CD4-positive, alpha-beta T cell treated with Interleukin-4 for 1 hour (primary cell): ENCODE measurements at regions not wholly inside any gene's neighbourhood (a gene's known extent, or its start where the extent isn't known, plus 50 kb on each side); places are given as distances from the start of the nearest gene placed in this dataset.

Source experiments
- DNase-seq, 2 donors: peaks; one replicate each; pipeline ENCODE4 v3.0.0-alpha.2; 2020 to 2022

DNA sequence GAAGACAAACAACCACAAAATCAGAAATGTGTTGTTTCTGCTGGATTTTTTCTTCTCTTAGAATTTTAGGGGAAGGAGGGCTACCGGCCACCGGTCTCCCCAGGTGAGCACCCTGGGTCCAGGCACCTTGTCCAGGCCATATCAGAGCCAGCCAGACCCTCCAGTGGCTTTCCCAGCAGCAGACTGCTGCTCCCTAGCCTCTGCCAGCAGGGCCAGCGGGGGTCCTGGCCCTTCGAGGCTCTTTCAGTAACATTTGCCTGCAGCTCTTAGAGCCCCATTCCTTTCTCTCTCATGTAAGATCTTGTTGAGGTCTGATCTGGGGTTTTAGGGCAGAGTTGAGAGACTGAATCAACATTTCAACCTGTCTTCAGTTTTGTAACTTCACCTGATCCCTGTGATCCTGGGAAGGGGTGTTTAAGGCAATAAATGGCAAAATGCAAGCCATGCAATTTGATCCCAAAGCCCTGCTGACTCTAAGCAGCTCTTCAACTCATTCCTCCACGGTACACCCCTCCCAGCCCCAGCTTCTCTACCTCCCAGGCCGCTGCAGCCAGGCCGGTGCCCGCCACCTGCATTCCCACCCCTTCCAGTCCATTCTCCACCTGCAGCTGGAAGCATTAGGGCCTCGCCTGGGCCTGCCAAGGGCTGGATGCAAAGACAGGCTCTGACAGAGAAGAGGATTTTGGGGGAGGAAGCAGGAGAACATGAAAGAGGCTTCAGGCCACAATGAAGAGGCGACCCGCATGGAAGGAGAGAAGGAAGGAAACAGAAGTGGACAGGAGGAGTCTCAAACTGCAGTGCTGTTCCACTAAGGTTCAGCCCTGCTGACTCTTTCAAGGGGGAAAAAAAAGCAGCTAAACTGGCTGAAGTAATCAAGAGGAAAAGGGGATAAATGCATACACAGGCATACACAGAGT, 113.0 kb upstream of the FGF3 start:
- no peak for DNase-seq

DNA sequence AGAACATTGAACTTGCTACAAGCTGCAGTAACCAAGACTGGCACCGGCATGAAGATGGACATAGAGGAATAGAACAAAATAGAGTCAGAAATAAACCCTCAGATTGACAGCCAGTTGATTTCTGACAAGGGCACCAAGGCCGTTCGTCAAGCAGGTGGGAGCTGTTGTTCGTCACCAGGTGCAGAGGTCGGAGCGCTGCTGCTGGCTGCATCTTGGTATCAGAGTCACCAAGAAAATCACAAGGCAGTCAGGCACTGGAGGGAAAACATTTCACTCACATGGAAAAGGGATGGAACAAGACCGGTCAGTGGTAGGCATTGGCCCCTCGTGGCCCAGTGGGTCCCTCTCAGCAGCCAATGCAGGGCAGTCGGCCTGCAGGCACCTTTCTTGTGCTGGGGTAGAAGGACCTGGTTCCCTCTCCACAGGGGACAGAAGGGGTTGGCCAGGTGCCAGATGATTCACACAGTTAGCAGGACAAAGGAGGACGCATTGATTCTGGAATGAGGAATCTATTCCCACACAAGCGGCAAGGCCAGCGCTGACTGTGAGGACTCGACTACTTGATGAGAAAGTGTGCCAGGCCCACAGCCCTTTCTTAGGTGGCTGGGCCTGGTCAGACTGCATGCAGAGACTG, 115.8 kb upstream of the FGF3 start:
- no peak for DNase-seq

DNA sequence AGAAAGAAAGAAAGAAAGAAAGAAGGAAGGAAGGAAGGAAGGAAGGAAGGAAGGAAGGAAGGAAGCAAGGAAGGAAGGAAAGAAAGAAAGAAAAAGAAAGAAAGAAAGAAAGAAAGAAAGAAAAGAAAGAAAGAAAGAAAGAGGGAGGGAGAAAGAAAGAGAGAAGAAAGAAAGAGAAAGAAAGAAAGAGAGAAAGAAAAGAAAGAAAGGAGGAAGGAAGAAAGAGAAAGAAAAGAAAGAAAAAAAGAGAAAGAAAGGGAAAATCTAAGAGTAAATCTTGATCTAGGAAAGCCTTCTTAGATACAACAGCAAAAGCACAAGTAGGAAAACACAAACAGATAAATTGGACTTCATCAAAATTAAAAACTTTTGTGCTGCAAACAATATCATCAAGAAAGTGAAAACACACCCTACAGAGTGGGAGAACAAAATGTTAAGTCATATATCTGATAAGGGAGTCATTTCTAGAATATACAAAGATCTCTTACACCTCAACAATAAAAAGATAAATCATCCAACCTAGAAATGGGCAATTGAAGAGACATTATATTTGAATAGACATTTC, 116.8 kb upstream of the FGF3 start:
- no peak for DNase-seq

DNA sequence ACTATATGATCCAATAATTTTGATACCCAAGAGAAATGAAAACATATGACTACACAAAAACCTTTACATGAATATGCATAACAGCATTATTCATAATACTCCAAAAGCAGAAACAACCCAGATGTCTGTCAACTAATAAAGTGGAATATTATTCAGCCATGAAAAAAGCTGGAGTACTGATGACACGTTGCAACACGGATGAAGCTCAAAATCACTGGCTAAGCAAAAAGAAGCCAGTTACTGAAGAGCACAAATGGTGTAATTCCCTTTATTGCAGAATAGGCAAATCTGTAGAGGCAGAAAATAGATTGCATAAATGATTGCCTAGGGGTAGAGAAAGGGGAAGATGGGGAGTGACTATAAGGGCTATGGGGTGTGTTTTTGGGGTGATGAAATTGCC, 117.6 kb upstream of the FGF3 start:
- DNase-seq = no peak

DNA sequence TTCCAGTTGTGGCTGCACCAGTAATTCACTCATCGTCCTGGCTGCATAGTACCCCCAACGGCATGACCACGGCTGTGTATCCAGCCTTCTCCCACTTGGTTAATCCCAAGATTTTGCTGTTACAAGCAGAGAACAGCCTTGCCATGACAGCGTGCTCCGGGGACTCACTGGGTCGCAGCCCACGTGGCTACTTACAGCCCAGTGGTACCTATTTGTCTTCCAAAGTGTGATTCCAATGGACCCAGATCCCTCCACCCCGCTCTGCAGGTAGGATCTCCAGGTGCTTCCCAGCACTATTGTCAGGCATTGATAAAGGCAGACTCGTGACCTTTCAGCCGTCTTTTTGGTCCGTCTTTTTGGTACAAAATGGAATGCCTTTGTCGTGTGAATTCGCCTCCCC, 119.0 kb upstream of the FGF3 start:
- no peak for DNase-seq

DNA sequence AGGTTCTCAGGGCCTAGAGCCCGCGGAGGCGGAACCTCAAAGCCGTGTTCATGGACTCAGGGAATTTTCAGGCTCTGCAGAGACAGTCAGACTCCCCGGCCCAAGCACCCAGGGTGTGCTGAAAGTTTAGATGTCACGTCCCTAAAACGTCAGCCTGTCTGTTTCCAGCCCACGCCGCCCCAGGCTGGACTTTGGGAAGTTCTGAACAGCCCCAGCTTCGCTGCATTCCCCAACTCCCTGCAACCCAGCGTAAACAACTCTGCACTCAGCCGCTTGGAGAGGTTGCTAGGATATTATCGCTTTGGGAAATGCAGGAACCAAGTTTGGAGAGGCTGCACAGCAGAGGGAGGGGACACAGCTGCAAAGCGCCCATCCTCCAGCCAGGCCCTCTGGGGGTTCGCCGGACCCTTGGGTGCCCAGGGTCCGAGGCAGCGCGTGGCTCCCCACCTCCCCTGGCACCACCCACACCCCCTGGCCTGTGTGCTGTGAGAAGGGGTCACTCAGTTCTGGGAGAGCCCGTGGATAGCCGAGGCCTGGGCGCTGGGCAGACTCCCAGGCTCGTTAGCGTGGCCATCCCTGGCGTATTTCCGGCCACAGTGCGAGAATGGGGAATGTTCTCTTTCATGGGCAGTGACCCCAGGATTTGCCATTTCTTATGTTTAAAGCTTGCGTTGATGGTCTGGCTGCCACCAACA, 120.5 kb upstream of the FGF3 start:
- no peak for DNase-seq

DNA sequence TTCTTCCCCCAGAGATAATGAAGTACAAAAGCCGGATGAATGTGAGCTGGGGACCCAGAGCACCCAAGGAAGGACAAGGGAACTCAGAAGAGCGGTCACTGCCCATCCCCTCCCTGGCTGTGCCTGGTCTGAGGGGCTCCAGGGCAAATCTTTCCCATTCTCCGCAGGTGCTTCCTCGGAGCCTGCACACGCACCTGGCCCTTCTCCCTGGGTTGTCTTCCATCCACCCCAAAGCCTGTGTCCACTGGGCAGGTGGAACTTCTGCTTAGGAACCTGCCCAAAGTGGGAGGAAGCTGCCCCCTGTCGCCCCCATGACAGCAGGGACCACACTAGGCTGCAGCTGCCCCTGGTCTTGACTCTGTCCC, 121.0 kb upstream of the FGF3 start:
- DNase-seq = no peak

GRCh38 chr11:69941546-69942332, 122.5 kb upstream of the FGF3 start:
- no peak for DNase-seq

DNA sequence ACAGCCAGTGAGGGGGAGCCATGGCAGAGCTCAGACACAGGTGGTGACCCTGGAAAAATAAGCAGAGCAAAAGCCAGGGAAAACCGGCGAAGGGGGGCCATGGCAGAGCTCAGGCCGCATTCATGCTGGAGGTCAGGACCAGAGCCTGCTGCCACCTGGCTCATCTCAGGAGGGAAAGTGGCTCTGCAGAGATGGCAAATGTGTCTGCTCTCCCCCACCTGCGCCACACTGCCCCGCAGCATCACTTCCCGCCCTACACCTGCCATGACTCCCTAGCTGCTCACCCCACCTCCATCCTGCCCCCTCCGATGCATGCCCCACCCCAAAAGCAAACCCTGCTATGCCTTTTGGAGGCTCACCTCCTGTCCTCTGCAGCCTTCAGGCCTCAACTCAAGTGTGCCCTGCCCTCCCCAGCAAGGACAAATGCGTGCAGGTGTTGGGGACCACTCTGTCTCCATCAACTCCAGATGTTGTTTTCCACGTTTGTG, 123.2 kb upstream of the FGF3 start:
- DNase-seq = no peak

- DNase-seq = no peak
Measured at GRCh38 chr11:69943066-69943465, 123.8 kb upstream of the FGF3 start.

DNA sequence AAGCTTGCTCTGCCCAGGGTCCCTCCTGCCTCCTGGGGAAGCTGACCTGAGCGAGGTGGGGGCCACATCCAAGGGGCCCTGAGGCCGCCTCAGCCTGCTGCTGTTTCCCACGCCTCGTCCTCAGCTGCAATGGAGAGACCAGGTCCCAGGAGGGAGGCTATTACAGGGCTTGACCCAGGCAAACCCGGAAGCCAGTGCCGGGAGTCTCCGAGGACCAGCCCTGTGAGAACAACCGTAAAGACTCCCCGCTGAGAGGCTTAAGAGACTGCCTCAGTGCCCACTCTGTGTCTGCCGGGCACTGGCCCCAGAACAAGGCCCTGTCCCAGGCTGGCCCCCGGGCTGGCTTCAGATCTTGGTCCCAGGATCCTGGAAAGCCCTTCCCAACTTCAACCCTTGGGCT, 124.3 kb upstream of the FGF3 start:
- DNase-seq = no peak

DNA sequence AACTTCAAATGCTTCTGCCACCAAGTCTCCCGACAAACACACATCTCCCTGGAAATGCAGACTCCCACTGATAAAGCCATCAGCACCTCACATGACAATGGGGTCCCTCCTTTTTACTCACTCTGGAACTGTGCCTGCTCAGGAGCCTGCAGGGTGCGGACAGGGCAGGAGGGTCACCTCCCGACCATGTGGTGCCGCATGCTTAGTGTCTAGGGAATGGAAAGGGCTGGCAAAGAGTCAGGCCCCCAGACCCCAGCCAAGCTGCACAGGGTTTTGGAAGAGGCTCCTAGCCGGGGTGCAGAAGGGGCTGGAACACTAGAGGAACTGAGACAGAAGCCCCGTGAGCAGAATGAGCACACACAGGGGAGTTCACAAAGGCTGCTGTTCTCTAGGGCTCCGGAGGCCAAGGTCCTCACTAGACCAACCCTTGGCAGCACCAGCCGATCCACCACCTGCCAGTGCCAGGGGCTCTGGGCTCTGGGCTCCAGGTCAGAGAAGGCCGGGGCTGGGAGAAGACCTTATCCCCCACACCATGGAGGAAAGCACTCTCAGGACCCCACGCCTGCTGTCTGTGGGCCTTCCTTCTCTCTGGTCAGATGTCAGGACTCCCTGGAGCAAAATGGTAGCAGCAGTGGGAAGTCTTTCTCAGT, 125.1 kb upstream of the FGF3 start:
- DNase-seq = no peak

GRCh38 chr11:69945157-69945556, 125.9 kb upstream of the FGF3 start:
- DNase-seq = no peak

DNA sequence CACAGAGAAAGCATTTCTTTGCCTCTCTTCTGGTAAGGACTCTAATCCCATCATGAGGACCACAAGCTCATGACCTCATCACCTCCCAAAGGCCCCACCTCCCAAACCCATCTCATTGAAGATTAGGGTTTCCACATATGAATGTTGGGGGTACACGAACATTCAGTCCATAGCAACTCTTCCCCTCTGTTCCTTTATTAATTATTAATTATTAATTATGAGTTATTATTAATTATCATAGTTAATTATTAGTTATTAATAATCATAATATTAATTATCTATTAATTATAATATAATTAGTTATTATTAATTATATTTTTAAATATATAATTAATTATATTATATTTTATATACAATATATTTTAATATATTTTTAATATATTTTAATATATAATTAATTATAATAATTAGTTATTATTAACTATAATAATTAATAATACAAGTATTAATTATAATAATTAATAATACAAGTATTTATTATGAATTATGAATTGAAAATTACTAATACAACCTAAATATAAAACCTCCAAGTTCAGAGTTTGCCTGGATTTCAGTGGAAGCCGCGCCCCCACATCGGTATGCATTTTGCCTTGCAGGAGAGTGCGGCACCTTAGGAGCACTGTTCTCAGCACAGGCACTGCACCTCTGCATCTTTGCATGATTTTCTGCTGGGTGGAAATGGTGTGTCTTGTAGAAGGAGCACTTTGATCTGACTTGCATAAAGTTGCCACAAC, 128.0 kb upstream of the FGF3 start:
- no peak for DNase-seq

GRCh38 chr11:69947793-69948255, 128.6 kb upstream of the FGF3 start:
- DNase-seq = no peak

DNA sequence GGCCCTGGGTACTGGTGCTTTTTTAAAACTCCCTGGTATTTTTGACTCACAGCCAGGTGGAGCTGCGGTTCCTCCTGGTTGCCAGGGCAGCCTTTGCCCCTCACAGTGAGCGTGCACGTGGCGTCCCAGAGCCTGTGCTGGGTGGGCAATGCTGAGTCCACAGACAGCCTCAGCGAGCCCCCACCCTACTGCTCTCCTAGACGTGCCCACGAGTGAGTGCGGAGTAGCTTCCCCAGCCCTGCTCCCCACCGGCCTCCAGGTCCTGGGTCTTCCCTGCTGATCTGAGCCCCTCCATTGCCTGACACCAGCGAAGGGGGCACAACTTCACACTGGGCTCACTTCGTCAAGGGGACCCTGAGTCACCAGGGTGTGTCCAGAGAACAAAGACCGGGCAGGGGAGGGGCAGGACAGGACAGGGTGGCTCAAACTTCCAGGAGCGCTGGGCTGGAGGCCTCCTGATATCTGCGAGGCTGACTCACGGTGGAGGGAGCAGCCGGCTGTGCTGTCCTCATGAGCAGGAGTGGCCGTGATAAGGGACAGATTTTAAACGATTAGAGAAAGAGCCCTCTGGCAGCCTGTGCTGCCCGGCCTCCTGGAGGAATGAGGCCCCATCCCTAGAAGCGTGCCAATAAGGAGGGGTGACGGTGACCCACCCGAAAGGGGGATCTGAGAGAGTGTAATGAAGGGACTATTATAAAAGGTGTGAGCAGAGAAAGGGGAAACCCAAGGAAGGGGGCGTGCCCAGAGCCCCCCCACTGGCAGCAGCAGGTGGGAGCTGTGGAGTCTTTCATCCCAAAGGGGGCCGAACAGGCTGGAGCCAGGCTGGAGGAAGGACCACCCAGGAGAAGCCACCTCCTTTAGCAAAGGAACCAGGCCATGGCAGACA, 129.3 kb upstream of the FGF3 start:
- DNase-seq = no peak

DNA sequence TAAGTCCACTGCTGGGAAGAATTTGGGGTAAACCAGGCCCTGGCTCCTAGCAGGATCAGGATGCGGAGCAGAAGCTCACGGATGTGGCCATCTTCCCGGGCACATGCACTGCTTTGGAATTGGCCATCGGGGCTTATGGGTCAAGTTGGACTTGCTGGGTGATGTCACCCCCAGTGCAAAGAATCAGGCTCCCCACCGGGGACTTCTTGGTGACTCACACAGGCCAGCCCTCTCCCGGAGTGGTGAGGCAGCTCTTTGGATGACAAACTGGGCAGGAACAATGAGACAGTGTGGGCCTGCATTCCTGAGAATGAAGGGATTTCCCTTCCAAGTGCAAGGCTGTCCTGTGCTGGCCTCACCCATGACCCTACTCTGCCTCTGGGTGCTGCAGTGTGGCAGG, 128.8 kb upstream of the ANO1 start:
- no peak for DNase-seq

DNA sequence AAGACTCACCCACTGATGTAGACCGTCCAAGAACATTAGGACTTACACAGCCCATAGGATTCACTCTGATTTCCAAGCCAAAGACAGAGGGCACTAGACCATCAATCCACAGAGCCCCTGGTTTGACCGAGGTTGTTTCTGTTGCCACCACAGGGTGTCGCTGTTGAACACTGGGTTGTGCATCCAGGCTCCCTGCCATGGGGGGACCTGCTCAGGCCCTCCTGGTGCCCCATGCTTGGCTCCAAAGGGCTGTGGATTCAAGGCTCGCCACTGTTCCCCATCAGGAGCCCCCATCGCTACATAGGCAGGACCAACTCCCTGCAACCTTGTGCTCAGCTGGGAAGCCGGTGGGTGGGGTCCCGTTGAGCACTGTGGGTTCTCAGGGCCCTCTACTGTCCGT, 128.0 kb upstream of the ANO1 start:
- no peak for DNase-seq

DNA sequence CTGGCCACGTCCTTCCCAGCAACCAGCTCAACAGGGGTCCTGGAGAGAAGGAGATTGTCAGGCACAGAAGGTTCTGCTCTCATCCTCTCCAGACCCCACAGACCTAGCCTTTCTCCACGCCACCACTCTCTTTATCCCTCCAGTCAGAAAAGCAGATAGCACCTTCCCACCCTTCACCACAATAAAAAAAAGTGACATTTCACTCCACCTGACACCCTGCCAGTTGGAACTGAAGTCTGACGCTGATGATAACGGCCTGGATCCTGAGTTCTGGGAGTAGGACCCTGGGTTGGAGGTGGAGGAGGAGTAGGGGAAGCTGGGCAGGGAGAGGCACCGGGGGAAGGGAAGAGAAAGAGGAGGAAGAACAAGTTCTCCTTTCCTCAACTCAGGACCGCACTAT, 127.5 kb upstream of the ANO1 start:
- no peak for DNase-seq

DNA sequence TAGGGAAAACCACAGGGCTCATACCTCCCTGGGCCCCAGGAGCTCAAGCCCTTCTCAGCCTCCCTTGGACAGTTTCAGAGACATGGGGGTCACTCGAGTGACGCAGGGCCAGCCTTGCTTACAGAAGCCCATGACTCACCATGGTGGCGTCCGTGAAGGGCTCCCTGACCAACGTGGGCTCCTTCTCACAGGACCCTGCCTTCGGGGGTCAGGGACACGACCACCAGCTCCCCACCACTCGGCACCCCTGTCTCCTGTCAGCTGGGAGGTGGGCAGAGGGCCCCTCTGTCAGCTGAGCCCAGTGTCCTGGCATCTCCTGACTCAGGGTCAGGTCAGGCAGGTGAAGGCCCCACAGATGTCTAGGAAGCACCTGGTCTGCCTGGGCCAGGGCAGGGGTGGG, 126.3 kb upstream of the ANO1 start:
- DNase-seq = no peak
